ENCODE measurements at regions not wholly inside any gene's neighbourhood (a gene's known extent, or its start where the extent isn't known, plus 50 kb on each side); places are given as distances from the start of the nearest gene placed in this dataset.

GRCh38 chr9:29456940-29457339 lies 1883.7 kb upstream of the C9orf72 start:
- Histone ChIP-seq H3K4me1 (no peaks in the 10 kb centered on the region), H3K9me3 (ENCODE audit: low read depth) (no peaks in the 10 kb centered on the region), H3K27ac (no peak overlapping the region), H4K20me1 (ENCODE audit: low read depth) (no peaks in the 10 kb centered on the region), H3K4me2 (no peak overlapping the region), H2AFZ (replicated peaks) (no peak overlapping the region), H3F3A (ENCODE audit: low read depth) (no peaks in the 10 kb centered on the region), H3K27me3 (no peaks in the 10 kb centered on the region), H3K4me3 (no peak overlapping the region), H3K36me3 (no peaks in the 10 kb centered on the region), H3K9ac (no peak overlapping the region), H3K79me2 (ENCODE audit: low read depth) (no peaks in the 10 kb centered on the region)
- Mint-ChIP-seq H3K9me3 (peaks cover 5% of the 10 kb centered on the region), H3K27me3 (ENCODE audit: insufficient read depth, low read depth) (no peaks in the 10 kb centered on the region), H3K27ac (no peak overlapping the region), H3K36me3 (no peaks in the 10 kb centered on the region), H3K4me3 (no peak overlapping the region), H3K4me1 (no peaks in the 10 kb centered on the region)
- no peak for DNase-seq (ENCODE audit: low spot score)
- no peak for TF ChIP-seq EZH2phosphoT487 (IDR thresholded peaks at IDR 0.05)

- no peaks in the 10 kb centered on the region for H3K36me3 ChIP-seq
- no peaks in the 10 kb centered on the region for H3K27me3 ChIP-seq
- H3K79me2 ChIP-seq (ENCODE audit: low read depth): no peaks in the 10 kb centered on the region
- no peak overlapping the region for H3K4me2 ChIP-seq
- H3K9ac ChIP-seq: no peak overlapping the region
- Mint-ChIP-seq H3K36me3 (no peaks in the 10 kb centered on the region), H3K4me3 (no peak overlapping the region), H3K27me3 (ENCODE audit: insufficient read depth, low read depth) (no peaks in the 10 kb centered on the region), H3K27ac (no peak overlapping the region), H3K4me1 (no peaks in the 10 kb centered on the region), H3K9me3 (peaks cover 6% of the 10 kb centered on the region)
- TF ChIP-seq EZH2 (IDR thresholded peaks at IDR 0.05): no peak
- no peak for TF ChIP-seq CTCF (IDR thresholded peaks at IDR 0.05)
- no peak for TF ChIP-seq EZH2phosphoT487 (IDR thresholded peaks at IDR 0.05)
- no peak overlapping the region for H2AFZ ChIP-seq (replicated peaks)
- no peak overlapping the region for H3K4me3 ChIP-seq
- no peaks in the 10 kb centered on the region for H3F3A ChIP-seq (ENCODE audit: low read depth)
- H4K20me1 ChIP-seq (ENCODE audit: low read depth): no peaks in the 10 kb centered on the region
- no peaks in the 10 kb centered on the region for H3K9me3 ChIP-seq (ENCODE audit: low read depth)
- no peak for DNase-seq (ENCODE audit: low spot score)
- H3K4me1 ChIP-seq: no peaks in the 10 kb centered on the region
- no peak overlapping the region for H3K27ac ChIP-seq
Measured at GRCh38 chr9:29475471-29475870, 1902.2 kb upstream of the C9orf72 start.

- Mint-ChIP-seq H3K36me3 (no peaks in the 10 kb centered on the region), H3K9me3 (peaks cover 12% of the 10 kb centered on the region), H3K4me1 (peaks cover 18% of the 10 kb centered on the region), H3K27me3 (ENCODE audit: insufficient read depth, low read depth) (no peaks in the 10 kb centered on the region), H3K4me3 (no peak overlapping the region), H3K27ac (no peak overlapping the region)
- Histone ChIP-seq H3K9ac (no peak overlapping the region), H3K79me2 (ENCODE audit: low read depth) (no peaks in the 10 kb centered on the region), H3K36me3 (no peaks in the 10 kb centered on the region), H3K4me3 (no peak overlapping the region), H3K27ac (no peak overlapping the region), H3K4me2 (no peak overlapping the region), H3K4me1 (peaks cover 20% of the 10 kb centered on the region), H3K9me3 (ENCODE audit: low read depth) (no peaks in the 10 kb centered on the region), H3F3A (ENCODE audit: low read depth) (peaks cover 28% of the 10 kb centered on the region), H2AFZ (replicated peaks) (no peak overlapping the region), H3K27me3 (peaks cover 19% of the 10 kb centered on the region), H4K20me1 (ENCODE audit: low read depth) (peaks cover 3% of the 10 kb centered on the region)
- peak; percentile 60 for DNase-seq (ENCODE audit: low spot score)
- no peak for TF ChIP-seq EZH2phosphoT487 (IDR thresholded peaks at IDR 0.05)
- TF ChIP-seq CTCF (IDR thresholded peaks at IDR 0.05): no peak
- no peak for TF ChIP-seq EZH2 (IDR thresholded peaks at IDR 0.05)
Measured at GRCh38 chr9:29511680-29512079, 1938.4 kb upstream of the C9orf72 start.

- H3K79me2 ChIP-seq (ENCODE audit: low read depth): no peaks in the 10 kb centered on the region
- H2AFZ ChIP-seq (replicated peaks): no peak overlapping the region
- peaks cover 28% of the 10 kb centered on the region for H3F3A ChIP-seq (ENCODE audit: low read depth)
- peaks cover 15% of the 10 kb centered on the region for H3K27me3 ChIP-seq
- peaks cover 20% of the 10 kb centered on the region for H3K4me1 ChIP-seq
- peaks cover 8% of the 10 kb centered on the region for H3K9me3 Mint-ChIP-seq
- H3K27ac Mint-ChIP-seq: peak overlapping the region; percentile 74
- no peak overlapping the region for H3K9ac ChIP-seq
- H3K27ac ChIP-seq: no peak overlapping the region
- H3K27me3 Mint-ChIP-seq (ENCODE audit: insufficient read depth, low read depth): no peaks in the 10 kb centered on the region
- TF ChIP-seq EZH2 (IDR thresholded peaks at IDR 0.05) (no peak), EZH2phosphoT487 (IDR thresholded peaks at IDR 0.05) (no peak), CTCF (IDR thresholded peaks at IDR 0.05) (no peak)
- peak; percentile 36 for DNase-seq (ENCODE audit: low spot score)
- H3K36me3 Mint-ChIP-seq: no peaks in the 10 kb centered on the region
- H4K20me1 ChIP-seq (ENCODE audit: low read depth): peaks cover 3% of the 10 kb centered on the region
- H3K9me3 ChIP-seq (ENCODE audit: low read depth): no peaks in the 10 kb centered on the region
- peaks cover 18% of the 10 kb centered on the region for H3K4me1 Mint-ChIP-seq
- H3K4me3 ChIP-seq: no peak overlapping the region
- H3K36me3 ChIP-seq: no peaks in the 10 kb centered on the region
- no peak overlapping the region for H3K4me3 Mint-ChIP-seq
- peak overlapping the region; percentile 45 for H3K4me2 ChIP-seq
Measured at GRCh38 chr9:29514336-29514735, 1941.1 kb upstream of the C9orf72 start.

Measured in neural progenitor cell (in vitro differentiated cells).